GM23338 (cell line): ENCODE measurements at regions not wholly inside any gene's neighbourhood (a gene's known extent, or its start where the extent isn't known, plus 50 kb on each side); places are given as distances from the start of the nearest gene placed in this dataset.

Experiments
- ATAC-seq: fragments of 200-7000 bp; cut with Tn5 transposase; 3 replicates; pipeline ENCODE4 v1.9.1; 2020
- DNase-seq: peaks from one replicate; pipeline ENCODE4 v3.0.0-alpha.2; 2015; ENCODE audit warnings: low spot score
- H2AFZ ChIP-seq: fragments of 200-600 bp; sonication (generic); 2 replicates; pipeline ENCODE4 v1.8.0; 2016; ENCODE audit warnings: antibody characterized with exemption, mild to moderate bottlenecking, moderate library complexity
- H3F3A ChIP-seq: fragments of 200-600 bp; sonication (generic); replicated peaks from 2 replicates; pipeline ENCODE4 v1.8.0; 2017; ENCODE audit warnings: antibody characterized with exemption, mixed run types, low read depth
- H3K27ac ChIP-seq: fragments of 200-600 bp; sonication (generic); 2 replicates; pipeline ENCODE4 v1.6.1; 2016; ENCODE audit warnings: low read depth
- H3K27me3 ChIP-seq: fragments of 200-600 bp; sonication (generic); 2 replicates; pipeline ENCODE4 v1.8.0; 2016; ENCODE audit warnings: mild to moderate bottlenecking, mixed run types, moderate library complexity; ENCODE audit not compliant: insufficient read depth
- H3K36me3 ChIP-seq: fragments of 200-600 bp; sonication (generic); 2 replicates; pipeline ENCODE4 v1.8.0; 2016; ENCODE audit warnings: mild to moderate bottlenecking; ENCODE audit not compliant: insufficient read depth
- H3K4me1 ChIP-seq: fragments of 200-600 bp; sonication (generic); 2 replicates; pipeline ENCODE4 v1.8.0; 2016; ENCODE audit warnings: mild to moderate bottlenecking, moderate library complexity; ENCODE audit not compliant: insufficient read depth
- H3K4me2 ChIP-seq: fragments of 200-600 bp; sonication (generic); 2 replicates; pipeline ENCODE4 v1.7.1; 2017; ENCODE audit warnings: mixed run types
- H3K4me3 ChIP-seq: fragments of 200-600 bp; sonication (generic); 2 replicates; pipeline ENCODE4 v1.6.1; 2016; ENCODE audit warnings: mixed run types
- H3K79me2 ChIP-seq: fragments of 200-600 bp; sonication (generic); replicated peaks from 2 replicates; pipeline ENCODE4 v1.8.0; 2017; ENCODE audit warnings: mild to moderate bottlenecking; ENCODE audit not compliant: insufficient read depth
- H3K9me2 ChIP-seq: fragments of 200-600 bp; sonication (generic); 2 replicates; pipeline ENCODE4 v1.8.0; 2017; ENCODE audit not compliant: insufficient read depth
- H4K20me1 ChIP-seq: fragments of 200-600 bp; sonication (generic); replicated peaks from 2 replicates; pipeline ENCODE4 v1.8.0; 2017; ENCODE audit warnings: mild to moderate bottlenecking; ENCODE audit not compliant: insufficient read depth
- H3K27ac Mint-ChIP-seq: 2 replicates; pipeline ENCODE4 v1.8.0; 2020; ENCODE audit warnings: inconsistent platforms, mild to moderate bottlenecking, moderate library complexity, mixed read lengths
- H3K27me3 Mint-ChIP-seq: 3 replicates; pipeline ENCODE4 v1.8.0; 2022; ENCODE audit warnings: low read depth, mild to moderate bottlenecking, moderate library complexity, mixed read lengths, inconsistent platforms; ENCODE audit not compliant: insufficient read depth, poor library complexity
- H3K36me3 Mint-ChIP-seq: 3 replicates; pipeline ENCODE4 v1.8.0; 2021; ENCODE audit warnings: low read depth, mild to moderate bottlenecking, inconsistent platforms, moderate library complexity, mixed read lengths
- H3K4me1 Mint-ChIP-seq: 3 replicates; pipeline ENCODE4 v1.8.0; 2020; ENCODE audit warnings: mild to moderate bottlenecking, inconsistent platforms, mixed read lengths
- H3K4me3 Mint-ChIP-seq: 3 replicates; pipeline ENCODE4 v1.8.0; 2021; ENCODE audit warnings: moderate library complexity, mild to moderate bottlenecking, inconsistent platforms, mixed read lengths
- H3K9me3 Mint-ChIP-seq: 3 replicates; pipeline ENCODE4 v1.8.0; 2020; ENCODE audit warnings: moderate library complexity, mild to moderate bottlenecking, inconsistent platforms, mixed read lengths
- CREB1 ChIP-seq: fragments of 250-450 bp; sonication (Bioruptor Pico); IDR thresholded peaks from 2 replicates; pipeline ENCODE4 v1.5.0; 2020; ENCODE audit warnings: low read depth, mild to moderate bottlenecking, moderate library complexity
- CTCF ChIP-seq, 2 experiments: fragments of 200-600 bp in 1 of 2; sonication (generic) in 1 of 2; conservative IDR thresholded peaks; 2 replicates each; pipeline versions ENCODE4 v1.5.1 to v1.6.1; 2016 to 2017; ENCODE audit warnings: antibody characterized with exemption in 2 of 2, low read depth in 2 of 2, mild to moderate bottlenecking in 2 of 2, moderate library complexity in 1 of 2
- ETS1 ChIP-seq: IDR thresholded peaks from 2 replicates; pipeline ENCODE4 v1.6.1; 2016; ENCODE audit warnings: antibody characterized with exemption
- EZH2 ChIP-seq: fragments of 200-600 bp; sonication (generic); IDR thresholded peaks from one replicate; pipeline ENCODE4 v1.8.0; 2017; ENCODE audit warnings: antibody characterized with exemption, mild to moderate bottlenecking, low read depth; ENCODE audit not compliant: unreplicated experiment
- EZH2phosphoT487 ChIP-seq: fragments of 200-600 bp; sonication (generic); IDR thresholded peaks from one replicate; pipeline ENCODE4 v1.8.1; 2018; ENCODE audit warnings: antibody characterized with exemption; ENCODE audit not compliant: unreplicated experiment
- JUNB ChIP-seq: IDR thresholded peaks from one replicate; pipeline ENCODE4 v1.6.1; 2016; ENCODE audit warnings: antibody characterized with exemption; ENCODE audit not compliant: unreplicated experiment
- NANOG ChIP-seq: IDR thresholded peaks from 2 replicates; pipeline ENCODE4 v1.6.1; 2016; ENCODE audit warnings: antibody characterized with exemption, borderline replicate concordance
- STAT1 ChIP-seq: IDR thresholded peaks from one replicate; pipeline ENCODE4 v1.6.1; 2016; ENCODE audit warnings: antibody characterized with exemption; ENCODE audit not compliant: unreplicated experiment
- ZNF331 ChIP-seq: fragments of 250-450 bp; sonication (Bioruptor Pico); IDR thresholded peaks from 2 replicates; pipeline ENCODE4 v1.5.0; 2020; ENCODE audit warnings: low read depth, mild to moderate bottlenecking, moderate library complexity
- ZNF462 ChIP-seq: fragments of 250-450 bp; sonication (Bioruptor Pico); IDR thresholded peaks from 2 replicates; pipeline ENCODE4 v1.5.0; 2020; ENCODE audit warnings: mild to moderate bottlenecking, moderate library complexity

DNA sequence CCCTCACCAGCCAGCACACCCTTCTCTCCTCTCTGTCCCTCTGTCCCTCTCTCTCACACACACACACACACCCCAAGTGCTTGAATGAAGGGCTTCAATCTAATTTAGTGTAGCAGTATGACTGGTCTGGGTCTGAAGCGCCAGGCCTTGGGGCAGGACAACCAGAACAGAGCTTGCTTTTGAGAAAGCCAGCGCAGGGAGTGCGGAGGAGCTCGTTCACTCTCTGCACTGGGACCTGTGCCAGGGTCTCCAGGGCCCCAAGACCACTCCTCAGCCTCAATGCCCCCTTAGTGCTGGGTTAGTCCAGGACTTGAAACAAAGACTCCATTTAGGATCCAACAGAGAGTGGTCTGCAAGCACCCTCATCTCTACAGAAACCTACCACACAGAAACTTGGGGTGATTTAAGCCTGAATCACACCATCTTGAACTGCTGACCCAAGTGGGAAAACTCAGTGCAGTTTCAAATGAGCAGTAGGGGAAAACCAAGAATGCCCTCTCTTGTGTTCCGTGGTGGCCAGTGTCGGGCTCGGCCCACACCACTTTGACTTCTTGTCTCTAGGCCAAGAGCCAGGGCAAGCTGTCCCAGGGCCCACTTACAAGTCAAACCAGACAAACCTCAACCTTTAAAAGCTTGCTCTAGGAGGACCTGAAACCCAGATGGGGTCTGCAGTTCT is 66.6 kb upstream of the WIPF1 start:
- H3K9me3 Mint-ChIP-seq = no peaks in the 10 kb centered on the region
- H3K27me3 Mint-ChIP-seq = no peaks in the 10 kb centered on the region
- Histone ChIP-seq H4K20me1 (no peaks in the 10 kb centered on the region; the same call in 1 of the 2 replicates), H3F3A (no peaks in the 10 kb centered on the region), H3K79me2 (no peaks in the 10 kb centered on the region), H3K4me2 (no peak overlapping the region), H3K4me3 (no peak overlapping the region), H3K27me3 (no peaks in the 10 kb centered on the region), H3K27ac (no peak overlapping the region), H3K4me1 (peaks cover 21% of the 10 kb centered on the region), H3K36me3 (no peaks in the 10 kb centered on the region), H3K9me2 (no peaks in the 10 kb centered on the region), H2AFZ (no peak overlapping the region)
- DNase-seq (no peak), ATAC-seq (no peak)
- H3K27ac Mint-ChIP-seq = peak overlapping the region; percentile 17; the same call in 1 of the 2 replicates
- TF ChIP-seq NANOG (no peak), CTCF (conservative IDR thresholded peaks at IDR 0.05; ENCODE audit: low read depth in 2 of 2) (no peak), ETS1 (no peak), ZNF462 (no peak), STAT1 (no peak), CREB1 (CRISPR knock-in tag) (no peak), EZH2phosphoT487 (no peak), JUNB (no peak), EZH2 (no peak), ZNF331 (CRISPR knock-in tag) (no peak)
- no peak overlapping the region for H3K4me3 Mint-ChIP-seq
- H3K4me1 Mint-ChIP-seq = peaks cover 27% of the 10 kb centered on the region
- no peaks in the 10 kb centered on the region for H3K36me3 Mint-ChIP-seq
